CD4-positive, alpha-beta T cell treated with Interferon alpha-2 for 1 hour (primary cell): ENCODE measurements at regions not wholly inside any gene's neighbourhood (a gene's known extent, or its start where the extent isn't known, plus 50 kb on each side); places are given as distances from the start of the nearest gene placed in this dataset.

Experiments
- DNase-seq, 2 donors: peaks; one replicate each; pipeline ENCODE4 v3.0.0-alpha.2; 2020 to 2022

DNA sequence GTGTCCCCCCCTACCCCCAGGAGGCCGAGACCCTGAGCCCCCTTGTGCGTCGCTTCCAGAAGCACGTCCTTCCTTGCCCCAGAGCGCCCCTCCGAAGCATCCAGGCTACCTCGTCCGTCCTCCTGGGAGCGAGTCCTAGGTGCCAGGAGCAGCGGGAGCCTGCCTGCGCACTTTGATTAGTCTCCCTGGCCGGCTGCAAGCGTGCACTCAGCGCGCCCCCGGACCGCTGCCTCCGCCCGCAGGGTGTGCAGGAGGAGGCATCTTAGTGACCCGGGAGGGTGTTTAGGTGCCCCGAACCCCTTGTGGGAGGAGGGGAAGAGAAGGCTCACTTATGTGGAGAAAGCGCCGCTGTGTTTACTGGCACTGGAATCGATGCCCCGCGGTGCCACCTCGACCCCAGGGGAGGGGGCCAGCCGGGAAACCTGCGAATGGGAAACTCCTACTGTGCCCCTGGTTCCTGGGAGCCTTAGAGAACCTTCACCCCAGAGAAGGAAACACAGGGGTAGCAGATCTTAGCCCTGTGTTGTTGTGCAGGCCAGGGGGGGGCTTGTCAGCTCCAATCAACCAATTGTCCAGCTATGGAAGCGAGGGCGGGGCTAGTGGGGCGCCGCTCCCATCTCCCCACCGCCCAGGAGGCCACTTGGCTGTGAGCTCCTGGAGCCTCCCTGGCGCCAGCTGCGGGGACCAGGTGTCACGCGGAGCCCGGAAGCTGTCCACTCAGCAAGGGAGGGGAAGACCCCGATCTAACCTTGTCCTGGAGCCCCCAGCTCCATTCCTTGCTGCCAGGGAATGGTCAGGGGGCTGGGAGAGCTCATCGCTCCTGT, 922.8 kb upstream of the EEF2KMT start:
- DNase-seq, result no peak

DNA sequence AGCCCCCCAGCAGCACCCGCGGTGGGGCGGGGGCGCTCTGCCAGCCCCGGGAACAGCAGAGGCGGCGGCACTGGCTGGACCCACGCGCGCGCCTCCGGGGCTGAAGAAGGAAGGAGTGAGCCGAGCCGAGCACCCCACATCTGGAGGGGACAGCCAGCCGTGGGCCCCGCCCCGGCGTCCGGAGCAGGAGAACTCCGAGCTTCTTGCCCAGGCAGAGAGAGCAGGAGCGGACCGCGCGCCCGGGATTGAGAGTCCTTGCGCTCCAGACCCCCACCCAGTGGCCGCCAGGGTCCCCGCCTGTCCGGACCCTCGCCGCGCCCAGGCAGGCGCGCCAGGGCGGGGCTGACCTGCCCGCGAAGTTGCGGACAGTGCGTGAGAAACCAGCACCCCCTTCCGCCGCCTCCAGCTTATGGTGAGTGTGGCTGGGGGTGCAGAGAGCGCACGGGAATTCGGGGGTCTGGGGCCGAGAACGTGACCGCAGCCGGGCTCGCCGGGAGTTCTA, 921.9 kb upstream of the EEF2KMT start:
- no peak for DNase-seq

DNA sequence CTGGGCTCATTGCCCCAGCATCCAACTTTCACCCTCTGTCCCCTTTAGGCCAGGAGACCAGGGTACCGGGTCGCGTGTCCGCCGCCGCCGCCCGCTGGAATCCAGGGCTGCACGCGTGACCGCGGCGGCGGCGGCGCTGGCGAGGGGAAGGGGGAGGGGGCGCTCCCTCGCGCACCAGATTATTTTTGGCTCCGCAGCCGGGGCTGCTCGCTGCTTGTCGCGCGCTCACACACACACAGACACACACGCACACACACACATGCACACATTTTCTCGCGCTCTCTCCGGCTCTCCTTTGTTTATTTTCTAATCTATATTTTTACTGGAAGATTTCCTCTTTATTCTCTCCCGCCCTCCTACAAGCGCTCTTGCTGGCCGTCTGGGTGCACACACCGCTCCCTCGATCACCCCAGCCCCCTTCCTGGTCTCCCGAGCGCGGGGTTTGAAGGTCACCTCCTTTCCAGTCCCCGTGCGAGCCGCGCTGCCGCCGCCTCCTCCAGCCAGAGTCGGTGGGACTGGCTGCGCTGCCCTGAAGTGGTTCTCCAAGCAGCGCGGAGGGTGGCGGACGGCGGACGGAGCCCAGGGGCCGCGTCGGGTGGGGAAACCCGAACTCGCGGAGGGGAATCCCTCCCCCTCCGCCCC, 921.4 kb upstream of the EEF2KMT start:
- no peak for DNase-seq

DNA sequence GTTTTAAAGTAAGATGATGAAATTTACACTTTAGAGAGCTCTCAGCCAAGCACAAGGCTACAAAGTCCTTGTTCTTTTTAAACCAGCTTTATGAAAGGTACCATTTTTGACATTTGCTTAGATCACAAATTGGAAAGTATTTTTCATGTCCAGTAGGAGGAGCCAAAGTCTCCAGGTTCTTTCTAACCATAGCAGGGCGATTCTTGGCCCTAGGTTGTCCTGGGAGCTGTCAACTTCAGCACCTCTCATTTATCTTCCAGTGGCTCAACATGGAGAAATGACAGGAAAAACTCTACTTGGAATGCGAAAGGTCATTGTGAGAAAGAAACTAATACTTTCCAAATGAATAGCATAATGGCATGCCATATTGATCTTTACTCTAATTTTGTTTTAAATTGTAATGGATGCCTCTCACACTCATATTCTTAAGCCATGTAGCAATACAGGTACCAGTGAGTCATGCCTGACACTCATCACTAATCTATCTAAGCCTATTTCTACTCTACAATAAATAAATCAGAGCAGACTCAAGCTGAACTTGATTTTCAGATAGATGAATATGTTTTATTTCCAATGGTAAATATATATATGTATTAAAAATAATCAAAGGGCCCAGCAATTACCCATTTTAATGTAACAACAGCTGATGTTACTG, 919.1 kb upstream of the EEF2KMT start:
- no peak for DNase-seq

DNA sequence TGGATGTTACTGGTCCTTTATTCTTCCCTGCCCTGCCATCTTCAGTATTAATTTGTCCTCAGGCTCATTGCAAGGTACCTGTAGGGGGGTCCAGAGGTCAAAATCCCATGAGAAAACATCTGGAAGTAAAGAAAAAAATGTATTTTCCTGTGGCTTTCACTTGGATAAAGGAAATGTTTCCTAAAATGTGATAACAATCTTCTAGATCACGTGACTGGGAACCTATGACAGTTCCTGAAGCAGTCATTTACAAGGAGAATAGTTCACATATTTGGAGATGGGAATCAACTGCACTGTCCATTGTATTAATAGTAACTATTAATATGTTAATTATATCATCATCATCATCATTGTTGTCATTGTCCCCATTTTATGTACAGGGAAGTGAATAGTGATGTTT, 915.1 kb upstream of the EEF2KMT start:
- DNase-seq, result no peak

DNA sequence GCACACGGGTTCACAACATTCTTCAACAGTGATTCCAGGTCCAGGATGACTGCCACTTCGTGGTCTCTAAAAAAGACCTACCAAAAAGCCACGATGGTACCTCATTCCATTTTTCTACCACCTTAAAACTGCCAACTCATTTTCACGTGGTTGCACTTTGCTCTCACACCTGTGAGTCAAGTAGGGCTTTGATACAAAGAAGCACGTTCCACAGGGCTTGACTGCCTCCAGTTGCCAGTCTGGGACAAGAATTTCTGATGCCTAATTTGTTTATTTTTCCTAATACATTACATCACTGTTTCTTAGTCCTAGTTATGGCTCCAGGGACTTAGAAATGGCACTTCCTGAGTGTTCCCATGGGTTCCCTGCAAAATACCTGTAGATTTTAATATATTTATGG, 911.6 kb upstream of the EEF2KMT start:
- DNase-seq, result no peak

DNA sequence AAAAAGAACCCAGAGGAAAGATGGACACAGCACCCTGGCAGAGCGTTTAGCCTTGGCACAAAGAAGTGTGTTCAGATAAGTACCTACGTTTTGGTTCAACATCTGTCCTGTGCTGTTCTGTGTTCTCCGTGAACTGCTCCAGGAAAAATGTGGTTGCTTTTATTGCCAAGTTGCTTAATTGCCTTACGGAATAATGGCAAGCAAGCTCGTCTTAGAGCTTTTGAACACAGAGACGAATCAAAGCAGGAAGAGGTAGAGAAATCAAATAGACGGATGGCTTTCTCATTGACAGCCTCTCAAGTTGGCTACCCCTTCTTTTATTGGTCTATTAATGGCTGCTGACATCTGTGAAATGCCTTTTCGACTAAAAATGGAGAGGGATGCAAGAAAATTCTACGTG, 911.1 kb upstream of the EEF2KMT start:
- no peak for DNase-seq

DNA sequence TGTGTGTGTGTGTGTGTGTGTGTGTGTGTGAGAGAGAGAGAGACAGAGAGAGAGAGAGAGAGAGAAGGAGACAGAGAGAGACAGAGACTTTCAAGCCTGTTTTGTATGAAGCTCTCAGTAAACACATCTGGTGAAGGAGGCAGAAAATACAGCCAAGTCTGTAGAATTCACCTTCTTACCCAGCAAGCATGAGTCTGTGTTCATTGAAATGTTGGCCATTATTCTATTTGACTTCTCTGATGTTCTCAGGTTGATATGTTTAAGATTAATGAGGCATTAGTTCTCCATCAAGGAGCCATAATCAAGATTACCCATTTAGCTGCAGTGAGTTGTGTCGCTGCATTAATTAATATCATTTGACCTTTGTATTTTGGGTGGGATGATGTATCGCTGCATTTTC, 895.8 kb upstream of the EEF2KMT start:
- DNase-seq, result no peak

DNA sequence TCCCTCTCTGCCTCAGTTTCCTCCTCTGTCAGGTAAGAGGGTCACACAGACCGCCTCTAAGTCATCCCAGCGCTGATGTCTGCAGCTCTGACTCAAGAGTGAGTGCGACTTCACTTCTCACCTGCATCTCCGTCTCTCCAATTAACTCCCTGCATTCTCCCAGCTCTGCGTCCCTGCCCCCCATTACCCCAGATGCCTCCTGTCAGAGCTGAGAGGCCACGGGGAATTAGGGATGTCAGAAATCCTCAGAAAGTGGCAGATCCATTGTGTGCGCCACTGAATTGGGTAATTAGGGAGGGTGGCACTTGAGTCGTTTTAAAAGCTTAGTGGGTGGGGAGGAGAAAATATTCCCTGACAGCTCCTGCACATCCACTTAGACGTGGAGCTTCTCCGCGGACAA, 885.4 kb upstream of the EEF2KMT start:
- DNase-seq, result no peak

DNA sequence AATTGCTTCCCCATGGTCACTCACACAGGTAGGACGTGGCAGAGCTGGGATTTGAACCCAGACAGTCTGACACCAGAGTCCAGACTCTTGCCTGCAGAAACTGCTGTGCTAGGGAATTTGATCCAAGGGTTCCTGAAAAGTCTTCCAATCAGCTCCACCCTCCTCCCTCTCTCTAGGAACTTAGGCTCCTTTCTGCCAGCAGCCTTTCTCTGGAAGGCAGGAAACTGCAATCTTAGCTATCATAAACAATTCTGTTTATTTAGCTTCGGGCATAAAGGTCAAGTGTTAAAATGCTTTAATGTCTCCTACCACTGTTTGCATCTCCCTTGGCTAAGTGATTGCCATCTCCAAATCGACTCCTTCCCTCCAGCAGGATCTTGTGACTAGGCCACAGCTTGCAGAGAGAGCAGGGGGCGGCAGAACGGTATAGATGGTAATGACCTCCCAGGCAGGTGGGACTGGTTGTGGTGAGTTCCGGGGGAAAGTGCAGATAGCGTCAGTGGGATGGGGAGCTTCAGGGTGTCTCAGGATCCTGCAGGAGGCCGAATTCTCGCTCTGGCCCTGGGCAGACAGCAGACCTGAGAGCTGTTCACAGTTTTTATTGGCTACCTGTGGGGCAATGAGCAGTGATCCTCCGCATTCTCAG, 882.4 kb upstream of the EEF2KMT start:
- no peak for DNase-seq

DNA sequence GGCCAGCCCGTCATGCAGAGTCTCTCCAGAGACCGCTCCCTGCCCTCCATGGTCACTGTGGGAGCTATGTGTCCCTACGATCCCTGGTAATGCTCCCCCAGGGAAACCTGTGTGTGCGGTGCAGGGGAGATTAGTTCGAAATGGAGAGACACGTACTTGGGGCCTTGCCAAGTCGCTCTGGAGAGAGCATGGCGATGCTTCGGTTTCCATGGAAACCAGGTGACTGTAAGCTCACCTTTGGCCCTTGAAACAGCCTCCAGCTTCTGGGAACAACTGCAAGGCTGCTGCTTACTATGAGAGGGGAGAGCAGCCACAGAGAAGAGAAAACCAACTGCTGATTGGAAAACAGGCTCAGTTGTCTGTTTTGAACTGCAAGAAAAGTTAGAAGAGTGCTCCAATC, 879.7 kb upstream of the EEF2KMT start:
- no peak for DNase-seq

DNA sequence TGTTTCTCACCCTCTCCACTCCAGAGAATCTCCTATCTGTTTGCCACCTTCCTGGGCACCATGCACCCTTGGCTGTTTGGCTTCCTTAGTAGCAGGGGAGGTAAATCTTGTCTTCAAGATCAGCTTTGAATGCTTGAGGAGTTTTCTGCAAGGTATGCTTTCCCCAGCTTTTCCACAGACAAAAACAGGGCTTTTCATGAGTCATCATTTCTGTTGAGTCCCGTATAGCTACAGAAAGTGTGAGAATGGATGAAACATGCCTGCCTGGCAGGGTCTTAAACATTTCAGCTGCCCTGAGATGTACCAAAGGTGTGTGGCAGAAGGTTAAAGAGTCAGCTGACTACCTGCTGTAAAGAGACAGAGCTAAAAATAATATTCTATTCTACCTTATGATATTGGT, 875.2 kb upstream of the EEF2KMT start:
- no peak for DNase-seq

DNA sequence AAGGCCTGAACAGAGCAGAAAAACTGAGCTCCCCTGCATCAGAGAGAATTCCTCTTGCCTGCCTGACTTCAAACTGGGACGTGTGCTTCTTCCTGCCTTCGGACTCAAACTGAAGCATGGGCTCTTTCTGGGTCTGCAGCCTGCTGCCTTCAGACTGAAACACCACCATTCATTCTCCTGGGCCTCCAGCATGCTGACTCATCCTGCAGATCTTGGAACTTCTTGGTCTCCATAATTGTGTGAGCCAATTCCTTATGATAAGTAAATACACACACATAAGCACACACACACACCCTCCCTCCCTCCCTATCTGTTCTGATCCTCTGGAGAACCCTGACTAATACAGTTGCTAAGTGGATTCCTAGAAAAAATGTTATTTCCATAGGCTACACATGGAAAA, 874.3 kb upstream of the EEF2KMT start:
- DNase-seq, result no peak

DNA sequence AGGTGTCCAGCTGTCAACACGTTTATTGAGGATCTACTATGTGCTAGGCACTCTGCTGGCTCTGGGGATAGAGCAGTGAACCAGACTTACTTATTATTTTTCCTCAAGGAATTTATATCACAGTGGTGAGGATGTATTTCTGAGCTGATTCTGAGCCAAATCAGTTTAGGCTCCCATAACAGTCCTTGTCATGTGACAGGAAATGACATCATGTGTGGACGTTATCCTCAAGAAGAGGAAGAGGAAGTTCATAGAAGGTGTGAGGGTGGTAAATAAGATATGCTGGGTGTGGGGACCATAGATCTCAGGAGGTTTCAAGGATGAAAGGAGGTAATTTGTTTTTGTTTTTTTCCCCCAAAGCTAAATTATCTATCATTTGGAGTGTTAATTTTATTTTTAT, 873.5 kb upstream of the EEF2KMT start:
- DNase-seq, result no peak

DNA sequence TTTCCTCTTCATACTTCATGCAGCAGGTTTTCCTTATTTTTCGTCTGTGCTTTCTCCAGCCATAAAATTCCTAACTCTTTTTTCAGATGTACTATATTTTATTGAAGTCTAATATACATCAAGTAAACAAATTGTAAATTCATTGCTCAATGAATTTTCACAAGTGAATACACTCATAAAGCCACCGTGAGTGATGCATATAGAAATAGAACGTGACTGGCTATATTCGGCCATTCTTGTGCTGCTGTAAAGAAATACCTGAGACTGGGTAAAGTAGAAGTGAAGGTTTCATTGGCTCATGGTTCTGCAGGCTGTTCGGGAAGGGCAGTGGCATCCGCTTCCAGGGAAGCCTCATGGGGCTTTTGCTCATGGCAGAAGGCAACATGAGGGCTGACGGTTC, 868.4 kb upstream of the EEF2KMT start:
- no peak for DNase-seq

DNA sequence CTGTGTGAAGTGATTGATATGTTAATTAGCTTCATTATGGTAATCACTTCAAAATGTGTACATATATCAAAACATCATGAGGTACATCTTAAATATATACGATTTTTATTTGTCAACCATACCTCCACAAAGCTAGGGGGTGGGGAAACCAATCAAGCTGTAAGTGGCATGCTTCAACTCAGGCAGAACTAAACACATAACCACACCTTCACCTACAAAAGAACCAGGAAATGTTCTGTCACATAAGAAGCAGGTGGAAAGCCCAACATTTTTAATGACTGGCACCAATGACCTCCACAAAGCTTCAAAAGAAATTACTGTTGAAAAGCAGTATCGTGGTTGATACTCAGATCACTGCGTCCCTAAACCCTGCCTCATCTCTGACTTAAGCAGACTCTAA, 867.7 kb upstream of the EEF2KMT start:
- DNase-seq, result no peak

DNA sequence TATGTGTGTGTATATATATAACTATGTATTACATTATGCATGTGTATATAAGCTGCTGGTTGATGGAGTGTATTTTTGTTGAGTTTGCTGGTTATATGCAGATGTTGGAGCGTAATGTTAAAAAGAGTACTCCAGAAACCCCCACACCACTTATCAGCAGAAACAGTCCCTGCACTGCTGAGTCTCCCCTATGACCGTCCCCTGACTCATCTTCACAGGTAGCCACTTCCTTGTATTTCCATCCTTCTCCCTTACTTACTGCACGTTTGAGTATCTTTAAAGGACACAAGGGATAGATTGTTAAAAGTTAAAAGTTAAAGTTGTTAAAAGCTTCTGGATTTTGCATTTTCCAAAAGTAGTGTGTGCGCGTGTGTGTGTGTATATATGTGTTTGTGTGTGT, 853.9 kb upstream of the EEF2KMT start:
- no peak for DNase-seq

DNA sequence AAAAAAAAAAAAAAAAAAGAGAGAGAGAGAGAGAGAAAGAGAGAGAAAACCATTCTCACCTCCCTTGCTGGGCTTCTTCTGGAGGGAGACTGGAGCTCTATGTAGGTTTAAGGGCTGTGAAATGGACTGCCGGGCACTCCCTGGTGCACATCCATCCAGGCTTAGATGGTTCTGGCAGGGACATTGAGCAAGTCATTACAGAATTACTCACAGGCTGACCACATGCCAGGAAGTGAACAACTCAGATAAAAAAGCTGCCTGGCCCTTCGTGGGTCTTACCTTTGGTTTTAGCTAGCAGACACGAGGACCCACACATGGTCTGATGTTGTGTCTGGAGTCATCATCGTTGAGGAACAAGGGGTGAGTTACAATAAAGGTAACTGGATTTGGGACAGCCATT, 847.4 kb upstream of the EEF2KMT start:
- no peak for DNase-seq

DNA sequence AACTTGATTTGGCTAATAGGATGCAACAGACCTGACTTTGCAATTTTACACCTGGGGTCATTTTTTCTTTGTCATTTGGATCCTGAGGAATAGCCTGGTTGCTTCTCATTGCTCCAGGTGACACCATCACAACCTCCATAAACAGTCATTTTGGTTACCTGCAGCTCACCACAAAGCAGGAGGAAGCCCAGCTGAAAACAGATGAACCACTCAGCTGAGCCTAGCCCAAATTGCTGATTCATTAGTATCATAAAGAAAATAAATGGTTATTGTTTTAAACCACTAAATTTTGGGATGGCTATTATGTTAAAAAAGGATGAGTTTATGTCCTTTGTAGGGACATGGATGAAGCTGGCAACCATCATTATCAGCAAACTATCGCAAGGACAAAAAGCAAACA, 841.0 kb upstream of the EEF2KMT start:
- DNase-seq, result no peak

DNA sequence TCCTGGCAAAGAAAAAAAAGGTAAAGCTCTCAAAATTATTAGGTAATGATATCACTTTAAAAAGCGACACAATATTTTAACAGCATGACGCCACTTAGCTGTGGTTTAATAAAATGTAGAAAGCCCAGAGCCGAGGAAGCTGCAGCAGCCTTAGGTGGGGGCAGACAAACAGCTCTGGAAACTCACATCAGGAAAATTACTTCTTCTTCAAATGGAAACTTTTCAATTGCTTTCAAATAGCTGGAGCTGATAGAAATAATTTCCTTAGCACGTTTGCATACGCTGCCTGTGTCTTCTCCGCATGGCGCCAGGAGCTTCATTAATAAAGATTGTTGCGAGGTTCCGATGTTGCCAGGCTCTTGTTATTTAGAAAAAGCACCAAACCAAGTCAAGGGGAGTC, 835.3 kb upstream of the EEF2KMT start:
- no peak for DNase-seq

DNA sequence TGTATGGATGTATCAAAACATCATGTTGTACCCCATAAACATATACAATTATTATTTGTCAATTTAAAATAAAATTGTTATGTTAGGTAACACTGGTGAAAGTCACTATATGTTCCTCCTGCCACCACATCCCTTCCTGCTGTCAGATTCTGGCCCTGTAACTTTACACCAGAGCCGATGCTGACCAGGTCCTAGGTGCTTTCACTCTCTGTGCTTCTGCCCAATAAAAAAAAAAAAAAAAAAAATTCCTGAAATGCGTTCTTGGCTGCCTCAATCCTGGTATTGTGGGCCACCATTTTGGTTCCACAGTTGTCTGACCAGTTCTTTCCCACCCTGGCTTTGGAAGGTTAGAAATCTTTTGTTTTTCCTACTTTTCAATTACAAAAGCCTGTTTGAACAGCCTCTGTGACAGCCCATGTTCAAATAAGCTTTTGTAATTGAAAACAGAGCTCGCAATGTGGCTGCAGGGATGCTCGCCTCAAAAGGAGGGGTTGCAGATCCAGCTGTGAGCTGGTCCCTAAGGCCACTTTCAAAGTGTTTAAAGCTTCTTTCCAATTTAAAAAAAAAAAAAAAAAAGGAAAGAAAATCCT, 831.0 kb upstream of the EEF2KMT start:
- no peak for DNase-seq

DNA sequence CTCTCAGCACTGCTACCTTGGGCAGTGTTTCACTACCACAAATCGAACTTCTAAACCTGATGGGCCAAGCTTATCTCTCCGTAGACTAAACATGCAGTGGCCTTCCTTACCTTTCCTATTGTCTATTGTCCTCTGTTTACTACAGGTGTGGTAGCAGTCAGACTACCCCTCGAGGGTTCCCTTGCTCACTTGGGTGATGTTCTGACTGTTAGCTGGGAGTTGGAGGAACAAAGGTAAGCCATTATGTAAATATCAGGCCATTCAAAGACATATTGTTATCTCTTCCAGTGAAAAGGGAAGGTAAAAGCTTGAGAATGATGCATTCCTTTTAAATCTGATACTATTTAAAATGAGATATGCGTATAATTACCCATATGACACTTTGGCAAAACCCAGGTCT, 828.3 kb upstream of the EEF2KMT start:
- DNase-seq, result no peak

DNA sequence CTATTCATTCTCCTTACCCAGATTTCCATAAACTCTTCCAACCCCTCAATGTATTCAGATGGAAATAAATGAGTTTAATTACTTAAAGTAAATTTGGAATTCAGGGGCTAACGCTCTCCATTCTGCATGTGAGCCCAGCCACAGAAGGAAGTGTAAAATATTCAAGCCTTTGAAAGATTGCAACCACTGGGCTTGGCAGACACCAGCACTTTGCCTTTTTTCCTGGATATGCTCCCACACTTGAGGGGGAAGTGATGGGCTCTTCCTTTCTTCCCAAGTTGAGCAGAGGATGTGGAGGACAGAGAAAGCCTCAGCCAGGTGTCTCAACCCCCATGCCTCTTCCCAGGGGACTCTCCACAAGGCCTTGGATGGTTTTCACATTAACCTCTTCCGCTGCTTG, 825.1 kb upstream of the EEF2KMT start:
- DNase-seq, result no peak
